ENCODE measurements at regions not wholly inside any gene's neighbourhood (a gene's known extent, or its start where the extent isn't known, plus 50 kb on each side); places are given as distances from the start of the nearest gene placed in this dataset.

GRCh38 chr17:34758316-34758715, 178.9 kb downstream of the TMEM132E start:
- Histone ChIP-seq H2BK20ac (ENCODE audit: low read depth, low read length, poor library complexity, severe bottlenecking) (no peak overlapping the region), H4K8ac (replicated peaks; ENCODE audit: insufficient read length, low read depth, low read length) (no peak overlapping the region), H3K56ac (ENCODE audit: insufficient read length, low read depth, low read length) (no peak overlapping the region), H4K91ac (ENCODE audit: insufficient read length, low read depth, low read length) (no peak overlapping the region), H3K14ac (ENCODE audit: insufficient read depth, low read length) (no peak overlapping the region), H3K23ac (ENCODE audit: insufficient read length, low read depth, low read length) (no peak overlapping the region), H2BK12ac (ENCODE audit: insufficient read length, low read depth, low read length) (no peak overlapping the region), H3K4me1 (ENCODE audit: insufficient read depth, low read length) (no peaks in the 10 kb centered on the region), H3K27ac (ENCODE audit: insufficient read length, low read depth, low read length) (no peak overlapping the region), H4K5ac (ENCODE audit: insufficient read length, low read depth, low read length) (no peak overlapping the region), H3K4me2 (ENCODE audit: insufficient read depth, insufficient read length, low read length) (no peak overlapping the region), H2BK15ac (ENCODE audit: low read depth, low read length) (no peak overlapping the region), H4K20me1 (ENCODE audit: control insufficient read depth, insufficient read depth, insufficient read length) (no peaks in the 10 kb centered on the region), H3K4ac (ENCODE audit: low read depth, low read length) (no peak overlapping the region), H3K27me3 (ENCODE audit: insufficient read depth, low read length) (no peaks in the 10 kb centered on the region), H2AFZ (ENCODE audit: low read length) (no peak overlapping the region), H2BK120ac (ENCODE audit: low read depth, low read length, poor library complexity, severe bottlenecking) (no peak overlapping the region), H3K23me2 (ENCODE audit: insufficient read length, low read depth, low read length, poor library complexity, severe bottlenecking) (no peaks in the 10 kb centered on the region), H2BK5ac (ENCODE audit: insufficient read length, low read length) (no peak overlapping the region), H2AK5ac (ENCODE audit: insufficient read length, low read length) (no peak overlapping the region), H3K9me3 (ENCODE audit: control insufficient read depth, low read depth, low read length) (no peaks in the 10 kb centered on the region), H3K79me2 (ENCODE audit: insufficient read depth, low read length) (no peaks in the 10 kb centered on the region), H3T11ph (ENCODE audit: low read length) (no peak overlapping the region), H3K18ac (ENCODE audit: insufficient read length, low read depth, low read length) (no peak overlapping the region), H3K79me1 (ENCODE audit: insufficient read depth, low read depth, low read length, poor library complexity, severe bottlenecking) (no peaks in the 10 kb centered on the region), H3K9ac (ENCODE audit: extremely low read depth, insufficient read length, low read length) (no peak overlapping the region)
- no peak overlapping the region for H3K4me3 Mint-ChIP-seq
- no CpG with 5 or more reads among the region's 3 CpGs for WGBS (ENCODE audit: extremely low coverage, insufficient read length, low lambda C conversion rate)
- TF ChIP-seq CTCF (conservative IDR thresholded peaks at IDR 0.05) = no peak
- peaks cover 4% of the 10 kb centered on the region; the same call in 1 of the 2 replicates for H3K27me3 Mint-ChIP-seq (ENCODE audit: low read depth)
- DNase-seq = peak; percentile 22
- no peaks in the 10 kb centered on the region for H3K9me3 Mint-ChIP-seq
- H3K27ac Mint-ChIP-seq = no peak overlapping the region
- no peaks in the 10 kb centered on the region for H3K36me3 Mint-ChIP-seq (ENCODE audit: insufficient read depth in 1 of 3, low read depth in 3 of 3)
- peaks cover 16 to 37% of the 10 kb centered on the region in 2 experiments for H3K4me1 Mint-ChIP-seq

Data from H9 (cell line).